GM10248 (cell line): ENCODE measurements at regions not wholly inside any gene's neighbourhood (a gene's known extent, or its start where the extent isn't known, plus 50 kb on each side); places are given as distances from the start of the nearest gene placed in this dataset.

Experiments
- CTCF ChIA-PET: fragments of 300-600 bp; sonication (Branson Sonifier 250); formaldehyde crosslinking; extraction: SDS; loops from one replicate; lab custom pipeline; 2021; ENCODE audit warnings: antibody characterized with exemption; lab: Yijun Ruan, JAX
- POLR2A ChIA-PET: fragments of 350-650 bp; sonication (Branson Sonifier 250); formaldehyde crosslinking; extraction: SDS; loops from one replicate; lab custom pipeline; 2020; ENCODE audit warnings: antibody characterized with exemption; lab: Yijun Ruan, JAX
- DNase-seq: peaks from one replicate; pipeline ENCODE4 v3.0.0; 2012; ENCODE audit errors: extremely low spot score
- TF ChIP-seq, protein P1 (sequence below): IDR thresholded peaks from 2 replicates; pipeline ENCODE4 v1.5.1; 2012; ENCODE audit warnings: mild to moderate bottlenecking, low read depth; ENCODE audit errors: extremely low read depth, missing control alignments, control extremely low read depth

DNA sequence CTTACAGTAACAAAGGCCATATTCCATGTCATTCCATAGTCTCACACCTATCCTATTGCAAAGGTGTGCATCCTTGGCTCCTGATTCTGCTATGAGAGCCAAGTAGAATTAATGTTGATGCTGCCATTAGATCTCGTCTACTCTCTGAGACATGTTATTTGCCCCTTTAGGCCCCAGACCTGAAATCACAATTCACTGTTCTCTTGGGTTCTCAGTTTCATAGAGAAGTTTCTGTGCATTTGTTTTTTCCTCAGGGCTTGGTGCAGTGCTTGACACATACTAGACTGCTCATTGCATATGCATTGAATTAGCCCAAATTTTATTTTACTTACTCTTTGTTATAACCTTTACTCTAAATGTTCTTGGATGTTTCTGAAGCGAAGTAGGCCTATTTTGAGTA is 265.7 kb downstream of the JRKL start:
- POLR2A ChIA-PET, result no interaction called here
- CTCF ChIA-PET, result no interaction called here
- TF ChIP-seq, protein P1, sequence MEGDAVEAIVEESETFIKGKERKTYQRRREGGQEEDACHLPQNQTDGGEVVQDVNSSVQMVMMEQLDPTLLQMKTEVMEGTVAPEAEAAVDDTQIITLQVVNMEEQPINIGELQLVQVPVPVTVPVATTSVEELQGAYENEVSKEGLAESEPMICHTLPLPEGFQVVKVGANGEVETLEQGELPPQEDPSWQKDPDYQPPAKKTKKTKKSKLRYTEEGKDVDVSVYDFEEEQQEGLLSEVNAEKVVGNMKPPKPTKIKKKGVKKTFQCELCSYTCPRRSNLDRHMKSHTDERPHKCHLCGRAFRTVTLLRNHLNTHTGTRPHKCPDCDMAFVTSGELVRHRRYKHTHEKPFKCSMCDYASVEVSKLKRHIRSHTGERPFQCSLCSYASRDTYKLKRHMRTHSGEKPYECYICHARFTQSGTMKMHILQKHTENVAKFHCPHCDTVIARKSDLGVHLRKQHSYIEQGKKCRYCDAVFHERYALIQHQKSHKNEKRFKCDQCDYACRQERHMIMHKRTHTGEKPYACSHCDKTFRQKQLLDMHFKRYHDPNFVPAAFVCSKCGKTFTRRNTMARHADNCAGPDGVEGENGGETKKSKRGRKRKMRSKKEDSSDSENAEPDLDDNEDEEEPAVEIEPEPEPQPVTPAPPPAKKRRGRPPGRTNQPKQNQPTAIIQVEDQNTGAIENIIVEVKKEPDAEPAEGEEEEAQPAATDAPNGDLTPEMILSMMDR, result no peak
- DNase-seq, result no peak

- CTCF ChIA-PET, result interaction anchor here (0.9 kb wide), 1 partner anchor 9 kb away, joined by 3 read pairs; no protein-coding TSS in a partner anchor
- POLR2A ChIA-PET, result no interaction called here
- TF ChIP-seq, protein P1, result no peak
- DNase-seq, result no peak
Measured at GRCh38 chr11:96658436-96658835, 268.6 kb downstream of the JRKL start.

GRCh38 chr11:96664110-96664509 is 274.3 kb downstream of the JRKL start:
- TF ChIP-seq, protein P1, result no peak
- no peak for DNase-seq
- ChIA-PET POLR2A (no interaction called here), CTCF (interaction anchor here (0.9 to 1.5 kb wide), 2 partner anchors 14 to 33 kb away, joined by 3 to 5 read pairs; no protein-coding TSS in a partner anchor)

DNA sequence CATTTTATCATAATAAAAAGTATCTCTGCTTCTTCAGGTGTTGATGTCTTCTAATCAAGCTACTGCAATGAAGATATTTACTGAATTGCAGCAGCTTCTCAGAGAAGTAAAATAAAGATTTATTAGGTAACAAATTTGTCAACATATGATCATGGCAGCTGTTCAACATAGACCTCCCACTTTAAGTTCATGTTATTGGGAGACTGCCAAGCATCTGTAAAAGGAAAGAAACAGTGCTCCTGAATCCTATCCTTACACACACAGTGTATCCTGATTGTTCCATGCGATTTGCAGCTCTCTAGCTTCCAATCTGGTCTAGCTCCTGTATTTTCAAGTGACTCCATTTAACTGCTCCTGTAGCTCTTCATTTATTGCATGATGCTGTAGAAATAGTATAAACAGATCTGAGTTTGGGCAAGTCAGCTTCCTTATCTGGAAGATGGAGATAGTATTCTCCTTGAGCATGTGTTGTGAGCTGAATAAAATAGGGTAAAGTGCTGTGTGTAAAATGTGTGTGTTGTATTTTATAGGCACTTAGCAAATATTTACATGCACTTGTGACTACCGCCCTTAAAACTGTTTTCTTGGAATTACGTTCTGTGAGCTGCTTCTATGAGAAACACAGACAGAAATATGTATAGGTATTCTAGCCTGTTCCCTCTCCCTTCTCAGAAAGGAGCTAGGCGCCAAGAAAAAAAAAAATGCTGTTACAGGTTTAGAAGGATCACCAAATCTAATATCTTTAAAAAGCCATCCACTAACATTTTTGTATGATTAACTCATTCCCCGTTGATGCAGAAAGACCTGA is 290.6 kb downstream of the JRKL start:
- POLR2A ChIA-PET, result no interaction called here
- no peak for DNase-seq
- TF ChIP-seq, protein P1, result no peak
- CTCF ChIA-PET, result no interaction called here

DNA sequence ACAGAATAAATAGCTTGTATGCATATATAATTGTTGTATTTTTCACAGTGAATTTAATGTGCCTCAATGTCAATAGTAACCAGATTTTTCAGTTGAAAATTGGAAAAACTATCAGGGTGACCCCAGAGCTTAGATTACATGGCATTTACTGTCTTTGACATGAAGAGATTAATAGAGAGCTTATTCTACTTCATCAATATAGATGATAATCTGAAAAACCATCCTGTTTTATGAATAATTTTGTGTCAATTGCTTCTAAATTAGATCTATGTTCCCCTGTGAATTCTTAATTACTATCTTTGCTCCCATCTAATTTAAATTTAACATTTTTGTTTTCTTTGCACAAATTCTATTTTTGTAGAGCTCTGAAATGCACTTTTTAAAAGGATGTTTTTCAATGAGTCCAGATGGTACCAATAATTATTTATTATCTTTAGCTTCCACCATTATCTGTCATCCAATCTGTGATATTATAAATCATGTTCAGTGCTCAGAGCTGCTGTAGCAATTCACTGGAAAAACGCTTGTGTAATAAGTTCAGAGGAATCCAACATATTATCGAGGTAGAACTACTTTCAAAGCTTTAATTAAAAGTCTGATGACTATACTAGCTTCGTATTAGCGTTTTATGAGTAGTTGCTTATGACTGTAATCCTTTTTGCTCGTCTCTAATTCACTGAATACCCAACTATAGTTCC is 291.4 kb downstream of the JRKL start:
- no peak for DNase-seq
- TF ChIP-seq, protein P1, result no peak
- POLR2A ChIA-PET, result no interaction called here
- CTCF ChIA-PET, result interaction anchor here (0.9 kb wide), 1 partner anchor 15 kb away, joined by 3 read pairs; no protein-coding TSS in a partner anchor

GRCh38 chr11:96694338-96694737 is 304.5 kb downstream of the JRKL start:
- POLR2A ChIA-PET, result no interaction called here
- DNase-seq, result no peak
- CTCF ChIA-PET, result no interaction called here
- TF ChIP-seq, protein P1, result no peak
